HL-60 (cell line): ENCODE measurements at regions not wholly inside any gene's neighbourhood (a gene's known extent, or its start where the extent isn't known, plus 50 kb on each side); places are given as distances from the start of the nearest gene placed in this dataset.

Experiments used
- POLR2AphosphoS5 ChIP-seq: IDR thresholded peaks from 2 replicates; pipeline ENCODE4 v1.6.1; 2012; ENCODE audit warnings: low read depth
- TF ChIP-seq, protein P1 (sequence below): IDR thresholded peaks from one replicate; pipeline ENCODE4 v1.5.1; 2011; ENCODE audit warnings: low read length, control low read depth, inconsistent platforms; ENCODE audit not compliant: insufficient read depth
- TF ChIP-seq, protein P2 (sequence below): IDR thresholded peaks from 2 replicates; pipeline ENCODE4 v1.6.1; 2012; ENCODE audit warnings: low read depth; ENCODE audit not compliant: insufficient replicate concordance

DNA sequence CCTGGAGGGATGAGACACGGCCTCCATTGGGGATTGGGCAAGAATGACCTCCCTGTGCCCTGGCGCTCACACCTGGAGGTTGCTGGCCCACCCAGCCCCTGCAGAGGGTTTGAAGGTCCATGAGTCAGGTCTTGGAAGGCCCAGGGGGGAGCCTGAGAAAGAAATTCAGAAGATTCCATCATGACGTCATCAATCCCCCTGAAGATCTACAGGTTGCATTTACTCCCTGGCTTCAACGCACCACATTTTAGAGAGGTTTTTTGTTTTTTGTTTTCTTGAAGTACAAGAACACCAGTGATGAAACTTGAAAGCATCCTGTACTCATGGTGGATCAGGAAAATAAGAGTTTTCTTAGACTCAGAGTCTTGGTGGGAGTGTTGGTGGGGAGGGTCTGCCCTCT is 82.4 kb upstream of the SLC25A33 start:
- no peak for TF ChIP-seq POLR2AphosphoS5
- TF ChIP-seq, protein P1, sequence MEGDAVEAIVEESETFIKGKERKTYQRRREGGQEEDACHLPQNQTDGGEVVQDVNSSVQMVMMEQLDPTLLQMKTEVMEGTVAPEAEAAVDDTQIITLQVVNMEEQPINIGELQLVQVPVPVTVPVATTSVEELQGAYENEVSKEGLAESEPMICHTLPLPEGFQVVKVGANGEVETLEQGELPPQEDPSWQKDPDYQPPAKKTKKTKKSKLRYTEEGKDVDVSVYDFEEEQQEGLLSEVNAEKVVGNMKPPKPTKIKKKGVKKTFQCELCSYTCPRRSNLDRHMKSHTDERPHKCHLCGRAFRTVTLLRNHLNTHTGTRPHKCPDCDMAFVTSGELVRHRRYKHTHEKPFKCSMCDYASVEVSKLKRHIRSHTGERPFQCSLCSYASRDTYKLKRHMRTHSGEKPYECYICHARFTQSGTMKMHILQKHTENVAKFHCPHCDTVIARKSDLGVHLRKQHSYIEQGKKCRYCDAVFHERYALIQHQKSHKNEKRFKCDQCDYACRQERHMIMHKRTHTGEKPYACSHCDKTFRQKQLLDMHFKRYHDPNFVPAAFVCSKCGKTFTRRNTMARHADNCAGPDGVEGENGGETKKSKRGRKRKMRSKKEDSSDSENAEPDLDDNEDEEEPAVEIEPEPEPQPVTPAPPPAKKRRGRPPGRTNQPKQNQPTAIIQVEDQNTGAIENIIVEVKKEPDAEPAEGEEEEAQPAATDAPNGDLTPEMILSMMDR: no peak
- TF ChIP-seq, protein P2, sequence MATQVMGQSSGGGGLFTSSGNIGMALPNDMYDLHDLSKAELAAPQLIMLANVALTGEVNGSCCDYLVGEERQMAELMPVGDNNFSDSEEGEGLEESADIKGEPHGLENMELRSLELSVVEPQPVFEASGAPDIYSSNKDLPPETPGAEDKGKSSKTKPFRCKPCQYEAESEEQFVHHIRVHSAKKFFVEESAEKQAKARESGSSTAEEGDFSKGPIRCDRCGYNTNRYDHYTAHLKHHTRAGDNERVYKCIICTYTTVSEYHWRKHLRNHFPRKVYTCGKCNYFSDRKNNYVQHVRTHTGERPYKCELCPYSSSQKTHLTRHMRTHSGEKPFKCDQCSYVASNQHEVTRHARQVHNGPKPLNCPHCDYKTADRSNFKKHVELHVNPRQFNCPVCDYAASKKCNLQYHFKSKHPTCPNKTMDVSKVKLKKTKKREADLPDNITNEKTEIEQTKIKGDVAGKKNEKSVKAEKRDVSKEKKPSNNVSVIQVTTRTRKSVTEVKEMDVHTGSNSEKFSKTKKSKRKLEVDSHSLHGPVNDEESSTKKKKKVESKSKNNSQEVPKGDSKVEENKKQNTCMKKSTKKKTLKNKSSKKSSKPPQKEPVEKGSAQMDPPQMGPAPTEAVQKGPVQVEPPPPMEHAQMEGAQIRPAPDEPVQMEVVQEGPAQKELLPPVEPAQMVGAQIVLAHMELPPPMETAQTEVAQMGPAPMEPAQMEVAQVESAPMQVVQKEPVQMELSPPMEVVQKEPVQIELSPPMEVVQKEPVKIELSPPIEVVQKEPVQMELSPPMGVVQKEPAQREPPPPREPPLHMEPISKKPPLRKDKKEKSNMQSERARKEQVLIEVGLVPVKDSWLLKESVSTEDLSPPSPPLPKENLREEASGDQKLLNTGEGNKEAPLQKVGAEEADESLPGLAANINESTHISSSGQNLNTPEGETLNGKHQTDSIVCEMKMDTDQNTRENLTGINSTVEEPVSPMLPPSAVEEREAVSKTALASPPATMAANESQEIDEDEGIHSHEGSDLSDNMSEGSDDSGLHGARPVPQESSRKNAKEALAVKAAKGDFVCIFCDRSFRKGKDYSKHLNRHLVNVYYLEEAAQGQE: no peak
